ENCODE measurements at regions not wholly inside any gene's neighbourhood (a gene's known extent, or its start where the extent isn't known, plus 50 kb on each side); places are given as distances from the start of the nearest gene placed in this dataset.

- no peaks in the 10 kb centered on the region for H3K36me3 ChIP-seq
- no peaks in the 10 kb centered on the region for H3K27me3 ChIP-seq (replicated peaks; ENCODE audit: insufficient read depth)
- no peak overlapping the region for H3K27ac ChIP-seq
- H3K9me3 ChIP-seq, result no peaks in the 10 kb centered on the region
- no peak for DNase-seq (ENCODE audit: low spot score)
- no peaks in the 10 kb centered on the region for H3K4me1 ChIP-seq (ENCODE audit: control insufficient read depth in 1 of 2, low read depth in 2 of 2)
- ATAC-seq (ENCODE audit: insufficient number of reproducible peaks, low FRiP score, low read depth), result no peak
- no peak overlapping the region for H3K4me3 ChIP-seq
- TF ChIP-seq CTCF (IDR thresholded peaks at IDR 0.05), result no peak
Measured at GRCh38 chrX:11050013-11050412, 61.1 kb upstream of the HCCS start.

DNA sequence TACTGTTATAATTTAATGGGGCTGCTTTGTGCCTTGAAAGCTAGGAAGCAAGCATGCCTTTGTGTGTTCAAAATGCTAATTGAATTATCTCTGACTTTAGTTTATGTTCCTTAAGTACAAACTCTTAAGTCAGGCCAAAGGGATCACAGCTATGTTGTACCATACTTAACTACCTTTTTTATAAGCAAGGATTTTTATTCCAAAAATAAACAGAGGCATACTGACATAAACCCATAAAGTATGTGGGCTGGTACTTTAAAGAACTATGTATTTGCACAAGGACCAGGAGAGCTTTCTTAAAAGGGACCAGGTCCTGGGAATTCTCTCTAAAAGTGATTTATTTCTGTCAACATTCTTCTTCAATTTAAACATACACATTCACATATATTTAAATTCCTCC, 57.8 kb upstream of the HCCS start:
- Histone ChIP-seq H3K27me3 (replicated peaks; ENCODE audit: insufficient read depth) (no peaks in the 10 kb centered on the region), H3K4me1 (ENCODE audit: control insufficient read depth in 1 of 2, low read depth in 2 of 2) (no peaks in the 10 kb centered on the region), H3K4me3 (no peak overlapping the region), H3K36me3 (no peaks in the 10 kb centered on the region), H3K9me3 (no peaks in the 10 kb centered on the region), H3K27ac (no peak overlapping the region)
- ATAC-seq (ENCODE audit: insufficient number of reproducible peaks, low FRiP score, low read depth) (no peak), DNase-seq (ENCODE audit: low spot score) (no peak)
- no peak for TF ChIP-seq CTCF (IDR thresholded peaks at IDR 0.05)

DNA sequence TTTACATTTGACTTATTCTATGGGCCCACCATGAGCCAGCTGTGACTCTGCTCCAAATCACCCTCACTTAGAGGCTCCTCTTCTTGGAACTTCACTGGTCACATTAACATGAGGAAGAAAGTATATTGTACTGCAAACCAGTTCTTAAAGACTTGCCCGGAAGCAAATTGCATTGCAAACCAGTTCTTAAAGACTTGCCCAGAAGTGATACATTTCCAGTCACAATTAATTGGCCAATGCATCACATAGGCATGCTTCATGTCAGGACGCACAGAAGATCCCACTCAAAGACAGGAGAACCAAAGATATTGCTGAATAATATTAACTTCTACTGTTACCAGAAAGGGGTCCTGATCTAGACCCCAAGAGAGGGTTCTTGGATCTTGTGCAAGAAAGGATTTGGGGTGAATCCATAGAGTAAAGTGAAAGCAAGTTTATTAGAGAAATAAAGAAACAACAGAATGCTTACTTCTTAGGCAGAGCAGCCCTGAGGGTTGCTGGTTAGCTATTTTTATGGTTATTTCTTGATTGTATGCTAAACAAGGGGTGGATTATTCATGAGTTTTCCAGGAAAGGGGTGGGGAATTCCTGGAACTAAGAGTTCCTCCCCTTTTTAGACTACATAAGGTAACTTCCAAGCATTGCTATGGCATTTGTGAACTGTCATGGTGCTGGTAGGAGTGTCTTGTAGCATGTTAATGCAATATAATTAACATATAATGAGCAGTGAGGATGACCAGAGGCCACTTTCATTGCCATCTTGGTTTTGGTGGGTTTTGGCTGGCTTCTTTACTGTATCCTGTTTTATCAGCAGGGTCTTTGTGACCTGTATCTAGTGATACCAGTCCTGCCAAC, 54.6 kb upstream of the HCCS start:
- no peaks in the 10 kb centered on the region for H3K4me1 ChIP-seq (ENCODE audit: control insufficient read depth in 1 of 2, low read depth in 2 of 2)
- no peak overlapping the region for H3K4me3 ChIP-seq
- H3K9me3 ChIP-seq, result no peaks in the 10 kb centered on the region
- DNase-seq (ENCODE audit: low spot score) (no peak), ATAC-seq (ENCODE audit: insufficient number of reproducible peaks, low FRiP score, low read depth) (no peak)
- H3K36me3 ChIP-seq, result no peaks in the 10 kb centered on the region
- H3K27ac ChIP-seq, result no peak overlapping the region
- TF ChIP-seq CTCF (IDR thresholded peaks at IDR 0.05), result no peak
- H3K27me3 ChIP-seq (replicated peaks; ENCODE audit: insufficient read depth), result no peaks in the 10 kb centered on the region

GRCh38 chrX:11059933-11060332, 51.2 kb upstream of the HCCS start:
- no peak for TF ChIP-seq CTCF (IDR thresholded peaks at IDR 0.05)
- no peaks in the 10 kb centered on the region for H3K36me3 ChIP-seq
- no peak overlapping the region for H3K4me3 ChIP-seq
- H3K27ac ChIP-seq, result no peak overlapping the region
- DNase-seq (ENCODE audit: low spot score) (no peak), ATAC-seq (ENCODE audit: insufficient number of reproducible peaks, low FRiP score, low read depth) (no peak)
- H3K4me1 ChIP-seq (ENCODE audit: control insufficient read depth in 1 of 2, low read depth in 2 of 2), result no peaks in the 10 kb centered on the region
- H3K9me3 ChIP-seq, result no peaks in the 10 kb centered on the region
- no peaks in the 10 kb centered on the region for H3K27me3 ChIP-seq (replicated peaks; ENCODE audit: insufficient read depth)
